Astrocyte (in vitro differentiated cells and primary cell): ENCODE measurements at regions not wholly inside any gene's neighbourhood (a gene's known extent, or its start where the extent isn't known, plus 50 kb on each side); places are given as distances from the start of the nearest gene placed in this dataset.

Experiments used
- CTCF ChIP-seq: IDR thresholded peaks from 2 replicates; pipeline ENCODE4 v1.5.1; 2011; ENCODE audit warnings: low read depth, mild to moderate bottlenecking, inconsistent platforms, low read length, moderate library complexity; ENCODE audit not compliant: insufficient read depth
- EZH2 ChIP-seq: IDR thresholded peaks from 2 replicates; pipeline ENCODE4 v1.6.1; 2012; ENCODE audit warnings: mild to moderate bottlenecking, low read length, inconsistent platforms; ENCODE audit not compliant: insufficient read depth

GRCh38 chr6:25227854-25228253 is 51.3 kb upstream of the CARMIL1 start:
- no peak for TF ChIP-seq CTCF
- TF ChIP-seq EZH2: no peak
